GM18507 (cell line): ENCODE measurements at regions not wholly inside any gene's neighbourhood (a gene's known extent, or its start where the extent isn't known, plus 50 kb on each side); places are given as distances from the start of the nearest gene placed in this dataset.

Experiments
- DNase-seq: peaks from one replicate; pipeline ENCODE4 v3.0.0; 2011; ENCODE audit warnings: low read depth; ENCODE audit not compliant: insufficient read length; ENCODE audit errors: extremely low spot score
- FAIRE-seq: peaks from 2 replicates; lab custom pipeline; 2011; peaks lifted over from hg19 to GRCh38; lab: Jason Lieb, UNC

DNA sequence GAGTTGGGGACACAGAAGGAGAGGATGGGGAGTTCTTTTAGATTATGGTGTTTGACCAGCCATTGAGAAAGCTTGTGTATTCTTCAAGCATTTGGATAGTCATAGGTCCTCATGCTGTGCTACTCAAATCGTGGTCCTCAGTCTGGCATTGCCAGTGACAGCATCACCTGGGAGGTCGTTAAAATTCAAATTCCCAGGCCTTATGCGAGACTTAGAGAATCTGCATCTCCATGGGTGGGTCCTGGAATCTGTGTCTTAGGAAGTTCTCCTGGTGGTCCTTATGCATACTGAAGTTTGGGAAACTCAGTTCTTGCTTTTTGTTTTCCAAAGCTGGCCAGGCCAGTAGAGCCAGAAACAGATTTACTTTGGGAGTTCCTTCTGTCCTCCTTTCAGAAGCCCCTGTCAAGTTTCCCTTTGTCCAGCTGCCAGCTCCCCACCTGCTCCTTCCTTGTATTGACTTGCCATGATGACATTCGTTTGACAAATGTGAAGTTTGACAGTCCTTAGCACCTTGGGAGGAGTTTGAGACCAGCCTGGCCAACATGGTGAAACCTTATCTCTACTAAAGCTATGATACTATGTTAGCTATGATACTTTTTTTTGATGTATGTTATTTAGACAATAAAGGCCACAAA lies 95.6 kb downstream of the PALM2AKAP2 start:
- no peak for DNase-seq
- no peak for FAIRE-seq

DNA sequence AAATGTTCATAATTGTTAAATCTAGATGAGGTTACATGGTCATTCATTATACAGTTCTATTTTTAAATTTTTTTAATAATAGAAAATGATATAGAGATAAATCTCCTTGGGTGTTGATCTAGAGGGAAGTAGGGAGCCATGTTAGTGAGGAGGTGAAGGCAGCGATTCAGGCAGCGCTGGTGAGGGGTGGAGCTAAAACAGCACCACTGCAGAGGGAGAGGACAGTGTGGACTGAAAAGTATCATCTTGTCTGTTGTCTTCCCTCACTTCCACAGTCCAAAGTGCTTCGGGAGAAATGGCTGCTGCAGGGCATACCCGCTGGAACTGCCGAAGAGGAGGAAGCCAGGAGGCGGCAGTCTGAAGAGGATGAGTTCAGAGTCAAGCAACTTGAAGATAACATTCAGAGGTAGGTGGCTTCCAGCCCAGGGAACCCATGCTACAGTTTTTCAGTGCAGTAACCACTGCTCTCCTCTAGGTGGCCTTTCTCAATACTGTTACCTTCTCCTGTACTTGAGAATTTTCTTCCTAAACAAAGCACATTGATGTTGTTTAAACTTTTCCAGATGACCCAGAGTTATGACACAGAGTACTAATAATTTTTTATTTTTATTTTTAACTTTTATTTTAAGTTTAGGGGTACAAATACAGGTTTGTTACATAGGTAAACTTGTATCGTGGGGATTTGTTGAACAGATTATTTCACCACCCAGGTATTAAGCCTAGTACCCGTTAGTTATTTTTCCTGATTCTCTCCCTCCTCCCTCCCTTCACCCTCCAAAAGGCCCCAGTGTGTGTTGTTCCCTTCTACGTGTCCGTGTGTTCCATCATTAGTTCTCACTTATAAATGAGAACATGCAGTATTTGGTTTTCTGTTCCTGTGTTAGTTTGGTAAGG lies 100.5 kb downstream of the PALM2AKAP2 start:
- DNase-seq = no peak
- FAIRE-seq = no peak

DNA sequence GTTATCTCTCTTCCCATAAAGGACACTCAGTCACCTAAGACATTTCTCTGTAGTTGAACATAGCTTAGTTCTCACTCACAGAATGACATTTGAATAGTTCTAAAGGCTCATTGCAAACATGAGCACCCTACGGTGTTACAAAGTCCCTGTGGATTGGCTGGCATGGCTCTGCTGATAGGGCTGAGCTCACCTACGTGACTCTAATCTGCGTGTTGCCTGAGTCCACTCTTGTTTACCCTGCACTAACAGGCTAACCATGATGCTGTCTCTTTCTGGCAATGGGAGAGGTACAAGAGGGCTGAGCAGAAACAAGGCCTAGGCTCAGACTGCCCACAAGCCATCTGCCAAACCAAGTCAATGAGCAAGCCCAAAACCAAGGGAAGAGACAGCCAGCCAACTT lies 103.6 kb downstream of the PALM2AKAP2 start:
- DNase-seq (no peak), FAIRE-seq (no peak)

DNA sequence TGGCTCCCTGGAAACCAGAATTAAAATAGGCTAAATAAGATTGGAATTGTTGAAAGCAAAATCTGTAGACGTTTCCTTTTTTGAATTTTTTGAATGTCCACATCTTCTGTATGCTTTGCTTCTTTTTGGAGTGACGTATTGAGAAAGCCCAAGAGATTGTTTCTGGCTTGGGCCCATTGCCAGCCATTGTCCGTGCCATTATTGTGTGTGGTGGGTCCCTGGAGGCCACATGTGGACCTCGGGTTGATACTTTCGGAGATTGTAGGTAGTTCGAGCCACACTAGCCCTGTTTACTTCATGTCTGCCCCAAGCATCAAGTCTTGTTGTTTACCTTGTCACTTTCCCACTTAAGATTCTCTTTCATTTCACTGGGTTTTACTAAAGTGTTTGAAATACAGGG lies 106.0 kb downstream of the PALM2AKAP2 start:
- FAIRE-seq = no peak
- DNase-seq = no peak

DNA sequence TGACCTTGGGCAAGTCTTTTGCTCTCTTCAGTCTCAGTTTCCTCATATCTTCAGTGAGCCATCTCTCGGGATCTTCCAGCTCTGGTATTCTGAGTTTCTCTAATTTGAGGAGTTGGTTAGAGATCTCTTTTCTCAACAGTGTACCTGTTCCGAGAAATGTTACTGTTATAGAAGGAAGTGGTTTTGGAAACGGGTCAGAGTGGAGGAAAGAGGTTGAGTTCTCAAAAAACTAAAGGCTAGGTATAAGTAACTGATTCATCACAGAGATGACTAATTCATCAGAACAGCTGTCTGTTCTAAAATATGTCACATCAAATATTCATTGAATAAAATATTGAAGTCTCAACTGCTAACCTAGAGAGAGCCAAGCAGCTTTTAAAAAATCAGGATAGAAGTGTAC lies 106.6 kb downstream of the PALM2AKAP2 start:
- FAIRE-seq (peak; percentile 33), DNase-seq (no peak)

DNA sequence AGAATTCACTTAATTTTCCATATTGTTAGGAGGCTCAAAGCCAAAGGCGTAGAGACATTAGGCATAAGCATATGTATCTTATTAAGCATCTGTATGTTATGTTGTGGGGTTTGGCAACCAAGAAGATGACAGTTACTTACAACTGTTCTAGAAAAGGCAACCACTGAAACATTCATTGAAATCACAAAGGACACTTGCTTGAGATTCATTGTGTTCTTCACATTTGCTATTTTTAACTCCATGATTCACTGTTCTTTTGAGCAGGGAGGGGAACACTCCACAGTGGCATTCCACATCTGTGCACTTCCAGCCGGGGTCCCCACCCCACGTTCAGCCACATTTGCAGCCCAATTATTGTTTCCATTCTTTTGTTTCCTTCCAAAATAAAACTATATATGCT lies 107.1 kb downstream of the PALM2AKAP2 start:
- FAIRE-seq (no peak), DNase-seq (no peak)

DNA sequence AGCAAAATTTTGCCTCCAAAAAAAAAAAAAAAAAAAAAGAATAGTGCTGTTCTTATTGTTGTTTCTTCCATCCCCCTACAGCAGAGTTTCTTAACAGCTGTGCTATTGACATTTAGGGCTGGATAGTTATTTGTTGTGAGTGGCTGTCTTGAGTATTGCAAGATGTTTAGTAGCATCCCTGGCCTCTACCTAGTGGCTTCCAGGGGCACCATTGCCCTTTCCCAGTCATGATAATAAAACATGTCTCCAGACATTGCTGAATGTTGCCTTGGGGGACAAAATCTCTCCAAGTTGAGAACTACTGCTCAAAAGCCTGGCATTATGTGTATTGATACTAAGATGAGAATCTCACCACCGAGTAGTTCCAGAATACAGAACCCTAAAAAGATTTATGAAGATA lies 108.7 kb downstream of the PALM2AKAP2 start:
- FAIRE-seq = no peak
- DNase-seq = no peak

DNA sequence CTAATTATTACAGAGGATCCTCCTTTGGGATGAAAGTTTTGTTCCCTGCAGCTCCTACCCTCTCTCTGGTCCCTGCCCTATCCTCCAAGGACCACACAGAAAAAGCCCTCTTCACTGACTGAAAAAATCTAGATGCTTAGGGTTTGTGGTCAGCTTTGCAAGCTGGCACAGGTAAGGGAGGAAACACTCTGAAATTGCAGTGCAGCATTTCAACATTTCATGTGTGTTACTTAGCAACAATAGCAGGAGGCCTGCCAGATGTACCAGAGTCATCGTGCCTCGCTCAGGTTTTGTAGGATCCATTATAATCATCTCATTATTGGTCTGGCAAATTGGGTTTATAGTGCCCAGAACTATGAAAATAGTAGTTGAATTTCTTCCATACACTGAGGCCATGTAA lies 109.5 kb downstream of the PALM2AKAP2 start:
- FAIRE-seq (no peak), DNase-seq (no peak)

DNA sequence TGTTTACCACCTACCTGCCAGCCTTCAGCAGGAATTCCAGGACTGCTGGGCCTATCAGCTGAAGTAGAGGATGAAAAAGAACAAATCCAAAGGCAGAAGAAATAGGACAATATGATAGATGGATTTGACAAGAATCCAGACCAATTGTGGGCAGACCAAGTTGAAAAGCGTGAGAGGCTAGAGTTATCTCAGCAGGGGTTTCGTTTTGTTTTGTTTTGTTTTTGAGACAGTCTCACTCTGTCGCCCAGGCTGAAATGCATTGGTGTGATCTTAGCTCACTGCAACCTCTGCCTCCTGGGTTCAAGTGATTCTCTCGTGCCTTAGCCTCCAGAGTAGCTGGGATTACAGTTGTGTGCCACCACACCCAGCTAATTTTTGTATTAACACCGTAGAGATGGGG lies 113.2 kb downstream of the PALM2AKAP2 start:
- DNase-seq (no peak), FAIRE-seq (peak; percentile 29)

DNA sequence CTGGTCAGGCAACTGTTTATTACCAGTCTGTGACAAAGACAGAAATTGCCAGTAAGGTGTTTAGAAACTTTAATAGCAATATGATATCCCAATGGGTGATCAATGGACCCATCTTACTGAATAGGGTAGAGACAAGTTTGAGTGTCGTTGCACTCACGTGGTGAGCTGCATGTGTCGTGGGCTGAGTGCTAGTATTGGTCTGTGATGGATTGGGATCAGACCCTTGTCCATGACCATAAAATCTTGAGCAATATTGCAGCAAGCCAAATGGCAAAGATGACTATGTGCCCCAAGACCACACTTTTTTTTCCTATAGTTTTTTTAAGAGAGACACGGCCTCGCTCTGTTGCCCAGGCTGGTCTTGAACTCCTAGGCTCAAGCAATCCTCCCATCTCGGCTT lies 114.5 kb downstream of the PALM2AKAP2 start:
- DNase-seq (no peak), FAIRE-seq (no peak)

DNA sequence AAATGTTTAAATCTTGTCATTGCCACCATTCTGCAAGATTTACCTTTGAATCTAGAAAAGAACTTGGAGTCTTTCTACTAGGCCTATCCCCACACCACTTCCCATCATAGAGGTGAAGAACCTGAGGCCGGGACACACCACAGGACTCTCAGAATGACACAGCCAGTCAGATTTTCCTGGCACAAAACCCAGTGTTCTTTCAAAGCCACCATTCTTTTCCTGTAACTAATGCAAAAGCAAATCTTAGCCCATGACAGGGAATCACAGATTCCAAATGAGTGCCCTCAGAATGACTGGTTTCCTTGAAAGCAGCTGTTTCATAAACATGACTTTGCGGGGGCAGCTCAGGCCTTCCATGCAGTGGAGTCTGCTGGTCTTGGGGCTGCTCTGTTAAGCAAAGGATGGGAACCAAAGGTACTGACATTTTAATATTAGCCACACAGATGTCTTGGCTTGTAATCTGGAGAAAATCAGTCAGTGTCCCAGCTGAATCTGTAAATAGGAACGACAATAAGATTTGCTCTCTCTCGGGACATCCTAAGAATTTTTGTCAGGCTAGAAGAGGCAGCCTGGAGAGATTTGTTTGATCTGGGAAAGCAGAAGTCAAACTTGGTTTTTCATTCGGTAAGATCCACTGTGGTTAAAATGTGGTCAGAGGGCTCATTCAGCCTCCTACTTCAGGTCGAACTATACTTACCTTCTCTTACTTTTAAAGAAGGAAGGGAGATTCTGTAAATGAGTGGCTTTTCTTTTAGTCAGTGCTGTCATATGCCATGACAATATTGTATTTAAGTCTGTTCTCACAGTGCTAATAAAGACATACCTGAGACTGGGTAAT lies 115.1 kb downstream of the PALM2AKAP2 start:
- FAIRE-seq = peak; percentile 78
- no peak for DNase-seq

DNA sequence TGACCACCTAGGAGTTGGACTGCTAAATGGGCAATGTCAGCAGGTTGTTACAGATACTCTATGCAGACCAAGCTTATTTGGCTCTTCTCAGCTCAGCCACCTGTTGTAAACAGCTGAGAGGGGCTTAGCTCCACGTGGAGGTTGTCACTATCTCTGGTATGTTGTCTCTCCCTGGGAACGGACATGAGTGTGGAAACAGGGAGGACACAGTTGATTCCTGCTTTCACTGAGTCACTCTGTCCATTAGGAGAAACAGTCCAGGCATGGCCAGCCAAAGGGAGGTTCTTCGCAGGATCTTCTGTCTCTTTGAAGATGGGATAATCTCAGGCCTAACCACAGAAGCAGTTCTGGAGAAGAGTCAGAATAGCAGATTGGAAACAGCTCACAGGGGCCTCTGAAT lies 121.2 kb downstream of the PALM2AKAP2 start:
- FAIRE-seq (no peak), DNase-seq (no peak)

DNA sequence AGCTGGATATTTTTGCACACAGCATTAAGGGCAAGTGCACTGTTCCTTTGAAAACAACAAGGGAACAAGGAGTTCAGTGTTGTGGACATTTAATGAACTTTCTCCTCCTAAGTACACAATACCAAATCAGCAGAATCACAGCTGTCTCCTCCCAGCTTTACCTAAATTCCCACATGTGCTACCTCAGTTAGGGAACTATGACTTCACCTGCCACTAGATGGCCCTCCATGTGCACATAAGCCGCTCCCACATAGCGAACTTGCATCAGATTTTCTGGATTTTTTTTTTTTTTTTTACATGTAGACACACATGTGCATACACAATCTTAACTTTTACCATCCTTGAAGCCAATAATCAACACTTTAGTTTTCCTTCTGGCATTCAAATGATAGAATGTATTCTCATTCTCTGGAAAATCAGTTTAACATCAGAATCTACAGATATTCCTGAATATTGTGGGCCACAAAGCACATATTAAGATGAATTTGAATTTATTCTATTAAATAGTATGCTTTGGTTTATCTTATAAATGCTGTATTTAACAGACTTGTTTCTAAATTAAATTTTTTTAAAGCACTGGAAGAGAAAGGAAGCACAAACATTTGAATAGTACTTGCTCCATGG lies 123.6 kb downstream of the PALM2AKAP2 start:
- FAIRE-seq = peak; percentile 83
- DNase-seq = peak; percentile 43

DNA sequence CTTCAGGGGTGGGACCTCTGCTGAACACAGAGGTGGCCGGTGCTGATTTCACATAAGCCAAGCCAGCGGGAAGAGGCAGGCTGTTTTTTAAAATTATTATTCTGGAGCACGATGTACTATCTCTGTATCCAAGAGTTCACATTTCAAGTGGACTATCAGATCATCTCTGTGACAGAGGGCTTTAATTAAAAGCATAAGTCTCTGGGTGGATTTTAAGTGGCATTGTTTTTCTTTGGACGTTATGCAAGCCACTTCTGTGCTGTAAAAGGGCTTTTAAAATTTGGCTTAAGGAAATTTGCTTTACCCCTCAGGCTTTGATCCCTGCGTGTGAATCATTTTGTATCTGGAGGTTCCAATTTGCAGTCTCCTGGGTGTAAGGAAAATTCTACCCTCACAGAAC lies 124.7 kb downstream of the PALM2AKAP2 start:
- DNase-seq (no peak), FAIRE-seq (no peak)

DNA sequence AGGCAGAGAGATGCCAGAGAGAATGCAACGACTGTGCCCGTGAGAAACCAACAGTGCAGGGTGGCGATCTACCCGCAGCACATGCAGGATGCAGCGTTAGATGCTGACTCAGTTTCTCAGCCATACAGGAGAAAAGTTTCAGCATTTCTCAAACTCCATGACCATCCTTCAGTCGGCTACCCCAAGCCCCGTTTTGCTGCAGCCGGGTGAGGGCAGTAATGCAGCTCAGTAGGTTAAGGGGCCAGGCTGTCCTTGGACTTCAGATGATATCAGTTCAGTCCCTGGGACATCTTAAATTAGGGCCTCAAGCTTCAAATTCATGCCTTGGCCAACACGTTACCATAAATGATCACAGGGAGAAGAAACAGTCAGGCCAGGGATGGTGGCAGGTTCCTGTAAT lies 125.5 kb downstream of the PALM2AKAP2 start:
- no peak for DNase-seq
- no peak for FAIRE-seq

DNA sequence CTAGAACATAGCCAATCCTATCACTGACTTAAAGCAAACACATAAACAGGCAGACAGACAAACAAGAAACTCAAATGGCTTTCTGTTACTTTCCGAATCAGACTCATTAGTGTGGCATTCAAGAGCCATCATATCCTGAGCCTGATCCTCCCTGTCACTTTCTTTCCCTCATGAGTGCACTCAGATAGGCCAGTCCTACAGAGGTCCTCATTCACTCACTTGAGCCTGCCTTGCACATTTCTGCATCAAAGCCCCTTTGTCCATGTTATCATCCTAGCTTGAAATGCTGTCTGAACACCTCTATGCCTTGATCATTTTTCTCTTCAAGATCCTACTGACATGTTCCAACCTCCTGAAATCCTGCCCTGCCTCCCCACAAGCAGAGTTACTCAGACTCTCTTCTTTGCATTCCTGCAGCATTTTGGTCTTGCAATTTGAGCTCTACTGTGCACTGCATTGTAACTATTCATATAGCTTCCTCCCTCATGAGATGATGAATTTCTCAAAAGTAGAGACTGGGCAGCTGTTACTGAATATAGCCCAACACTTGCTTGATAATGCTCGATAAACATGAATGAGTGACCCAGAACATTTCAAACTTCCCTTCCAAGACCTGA lies 126.9 kb downstream of the PALM2AKAP2 start:
- no peak for FAIRE-seq
- no peak for DNase-seq

DNA sequence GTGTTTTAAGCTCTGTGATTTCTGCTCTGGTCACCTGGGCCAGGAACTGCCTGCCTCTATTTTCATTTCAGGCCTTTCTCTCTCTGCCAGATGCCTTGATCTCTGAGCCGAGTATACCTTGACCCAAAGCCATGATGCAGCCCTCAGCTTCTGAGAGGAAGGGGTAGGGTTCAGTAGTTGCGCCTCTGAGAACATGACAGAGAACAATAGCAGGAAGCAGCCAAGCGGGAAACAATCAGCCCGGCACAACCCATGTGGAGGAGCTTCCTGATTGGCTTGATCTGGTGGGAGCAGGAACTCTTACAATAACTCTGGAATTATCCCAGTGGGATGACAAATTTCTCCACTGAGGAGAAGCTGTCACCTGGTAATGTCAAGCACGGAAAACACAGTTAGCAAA lies 127.4 kb downstream of the PALM2AKAP2 start:
- FAIRE-seq (peak; percentile 64), DNase-seq (no peak)

DNA sequence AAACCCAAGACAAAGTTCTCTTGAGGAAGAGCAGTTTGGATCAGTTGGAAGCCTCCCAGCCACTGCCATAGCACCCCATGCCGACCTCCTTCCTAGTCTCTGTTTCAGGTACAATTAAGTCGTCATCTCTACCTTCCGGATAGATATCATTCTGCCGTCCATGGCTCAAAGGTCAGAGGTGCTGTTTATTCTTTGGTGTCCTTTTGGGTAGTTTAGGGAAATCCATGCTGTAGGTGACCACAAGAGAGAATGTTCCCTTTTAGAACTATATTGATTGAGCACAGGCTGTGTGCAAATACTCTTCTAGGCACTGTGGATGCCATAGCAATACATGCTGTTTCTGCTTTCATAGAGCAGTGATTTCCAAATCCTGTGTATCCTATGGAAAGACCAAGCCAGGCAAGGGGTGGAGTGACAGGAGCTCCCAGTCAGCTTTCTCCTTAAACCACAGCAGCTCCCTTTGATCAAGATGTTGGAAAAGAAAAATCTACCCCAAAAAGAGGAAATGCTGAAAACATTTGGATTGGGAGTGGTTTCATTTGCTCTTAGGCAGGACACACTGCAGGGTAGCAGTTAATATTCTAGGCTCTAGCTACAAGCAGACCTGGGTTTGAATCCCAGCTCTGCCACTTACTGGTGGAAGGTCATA lies 127.9 kb downstream of the PALM2AKAP2 start:
- DNase-seq (no peak), FAIRE-seq (no peak)
